Ramos (cell line): ENCODE measurements at regions not wholly inside any gene's neighbourhood (a gene's known extent, or its start where the extent isn't known, plus 50 kb on each side); places are given as distances from the start of the nearest gene placed in this dataset.
"Not testable (repeated sequence)": the region's sequence is repeated elsewhere in the genome, so short reads cannot be mapped to it uniquely, and the experiment has no call there.

ENCODE experiments used
- in situ Hi-C: fragments of 300-500 bp; cut with MboI; formaldehyde crosslinking; loops from one replicate; pipeline ENCODE4 v1.14.3; 2022; ENCODE audit warnings: low sequenced_read_pairs; ENCODE audit not compliant: unreplicated experiment

DNA sequence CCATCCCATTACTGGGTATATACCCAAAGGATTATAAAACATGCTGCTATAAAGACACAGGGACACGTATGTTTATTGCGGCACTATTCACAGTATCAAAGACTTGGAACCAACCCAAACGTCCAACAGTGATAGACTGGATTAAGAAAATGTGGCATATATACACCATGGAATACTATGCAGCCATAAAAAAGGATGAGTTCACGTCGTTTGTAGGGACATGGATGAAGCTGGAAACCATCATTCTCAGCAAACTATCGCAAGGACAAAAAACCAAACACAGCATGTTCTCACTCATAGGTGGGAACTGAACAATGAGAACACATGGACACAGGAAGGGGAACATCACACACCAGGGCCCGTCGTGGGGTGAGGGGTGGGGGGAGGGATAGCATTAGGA lies 106.1 kb downstream of the CHD1L start:
- in situ Hi-C loops = not testable (repeated sequence)

DNA sequence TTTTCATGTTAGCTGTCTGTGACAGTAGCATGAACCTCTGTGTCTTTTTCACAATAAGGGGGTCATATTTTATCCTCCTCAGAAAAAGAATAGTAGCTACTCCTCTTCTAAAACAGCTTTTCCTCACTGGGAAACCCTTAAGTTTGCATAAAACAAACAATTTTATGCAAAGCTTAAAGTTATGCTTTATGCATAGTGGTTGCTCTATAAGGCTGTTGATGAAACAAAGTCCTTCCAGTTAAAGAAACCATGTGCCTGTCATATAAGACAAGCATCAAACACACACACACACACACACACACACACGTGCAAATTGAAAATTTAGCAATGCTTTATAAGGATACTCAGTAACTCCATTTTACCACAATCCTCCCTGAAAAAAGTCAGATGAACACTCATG lies 107.0 kb downstream of the CHD1L start:
- in situ Hi-C loops = no loop called here

DNA sequence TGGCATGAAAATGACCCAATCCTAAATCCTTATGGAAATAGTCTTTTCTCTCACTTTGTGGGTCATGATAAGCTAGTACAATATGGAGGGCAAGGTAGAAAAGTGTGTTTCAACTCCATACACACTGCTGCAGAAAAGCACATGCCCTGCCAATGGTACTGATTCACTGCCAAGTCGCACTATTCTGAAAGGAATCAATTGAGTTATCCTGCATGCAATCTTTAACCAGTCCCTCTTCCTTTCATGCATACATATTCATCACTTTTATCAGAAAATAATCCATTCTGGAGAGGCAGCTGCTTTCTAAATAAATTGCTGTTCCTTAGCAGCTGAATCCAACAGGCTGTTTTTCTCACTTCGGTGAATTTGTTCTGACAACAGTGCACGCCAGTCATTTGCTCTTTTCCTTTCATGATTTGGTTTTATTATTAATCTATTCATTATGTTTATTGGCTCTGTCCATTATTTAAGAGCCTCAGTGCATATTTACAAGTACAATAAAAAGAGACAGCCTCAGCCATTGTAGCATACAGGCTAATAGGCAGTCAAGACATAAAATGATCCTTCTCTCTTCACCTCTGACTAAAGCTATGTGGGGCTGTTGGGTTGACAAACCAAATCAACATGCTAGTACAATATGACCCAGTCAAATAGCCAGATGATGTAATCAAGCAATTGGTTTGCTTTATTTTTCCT lies 108.8 kb downstream of the CHD1L start:
- in situ Hi-C loops = no loop called here

DNA sequence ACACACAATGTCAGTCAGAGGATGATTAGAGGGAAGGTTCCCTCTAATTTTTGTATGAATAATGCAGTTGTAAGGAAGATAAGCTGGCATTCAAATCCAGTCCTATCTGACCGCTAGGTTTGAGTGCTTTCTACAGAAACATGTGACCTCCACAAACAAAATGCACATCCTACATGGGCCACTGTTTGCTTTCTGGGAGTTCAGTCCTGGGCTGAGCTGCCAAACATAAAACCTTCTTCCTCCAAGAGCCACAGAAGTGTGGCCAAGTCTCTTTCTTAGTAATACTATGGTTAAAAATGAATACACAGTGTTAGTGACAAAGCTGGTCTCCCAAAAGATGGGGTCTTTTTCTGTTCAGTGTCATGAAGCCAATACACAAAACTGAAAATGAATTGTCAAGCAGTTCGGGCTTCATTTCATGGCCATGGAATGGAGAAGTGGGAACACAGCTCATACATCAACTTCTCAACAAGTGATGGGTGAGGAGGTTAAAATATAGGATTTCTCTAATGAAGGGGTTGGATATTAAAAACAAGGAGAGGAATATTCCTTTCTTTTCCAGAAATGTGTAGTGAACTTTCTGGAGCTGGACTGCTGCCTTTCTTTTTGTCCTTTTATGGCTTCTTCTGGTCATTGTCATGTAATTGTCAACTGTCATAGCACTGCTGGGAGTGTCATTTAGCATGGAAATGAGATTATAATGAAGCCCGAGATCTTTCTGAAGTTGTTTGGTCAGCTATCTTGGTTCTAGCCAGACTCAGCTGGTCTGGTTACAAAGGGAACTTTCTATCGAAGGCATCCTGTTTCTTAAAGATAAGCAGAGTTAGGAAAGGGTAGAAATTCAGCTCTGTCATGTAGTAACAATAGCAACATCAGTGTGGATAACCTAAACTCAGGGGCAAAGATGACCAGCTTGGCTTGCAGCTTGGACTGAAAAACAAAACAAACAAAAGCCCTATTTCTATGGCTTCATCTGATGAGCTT lies 135.1 kb downstream of the CHD1L start:
- in situ Hi-C loops = no loop called here

DNA sequence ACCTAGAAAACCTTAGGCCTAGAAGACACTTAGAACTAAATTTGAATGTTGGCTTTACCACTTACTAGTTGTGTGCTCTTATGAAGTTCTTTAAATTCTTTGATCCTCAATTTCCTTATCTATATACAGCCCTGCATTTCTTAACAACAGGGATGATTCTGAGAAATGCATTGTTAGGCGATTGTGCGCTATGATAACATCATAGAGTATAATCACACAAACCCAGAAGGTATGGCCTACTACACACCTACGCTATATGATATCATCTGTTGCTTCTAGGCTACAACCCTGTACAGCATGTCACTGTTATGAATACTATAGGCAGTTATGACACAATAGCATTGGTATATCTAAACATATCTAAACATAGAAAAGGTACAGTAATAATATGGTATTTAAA lies 137.4 kb downstream of the CHD1L start:
- in situ Hi-C loops = no loop called here

DNA sequence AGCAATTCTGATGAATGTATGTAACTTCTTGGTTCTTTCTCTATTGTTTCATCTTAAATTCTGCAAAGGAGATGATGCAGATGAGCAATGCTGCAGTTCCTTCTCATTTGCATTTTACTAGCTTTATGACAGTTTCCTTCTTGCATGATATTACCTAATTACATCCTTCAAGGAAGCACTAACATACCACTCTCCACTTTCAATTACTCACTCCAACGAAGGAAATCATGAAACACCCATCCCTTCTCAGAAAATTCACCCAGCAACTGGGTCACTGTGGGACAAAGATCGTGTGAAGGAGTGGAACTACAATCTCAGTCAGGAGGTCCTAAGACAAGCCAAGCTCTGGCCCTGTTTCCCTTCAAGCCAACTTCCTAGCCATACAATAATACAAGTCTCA lies 142.3 kb downstream of the CHD1L start:
- in situ Hi-C loops = no loop called here

DNA sequence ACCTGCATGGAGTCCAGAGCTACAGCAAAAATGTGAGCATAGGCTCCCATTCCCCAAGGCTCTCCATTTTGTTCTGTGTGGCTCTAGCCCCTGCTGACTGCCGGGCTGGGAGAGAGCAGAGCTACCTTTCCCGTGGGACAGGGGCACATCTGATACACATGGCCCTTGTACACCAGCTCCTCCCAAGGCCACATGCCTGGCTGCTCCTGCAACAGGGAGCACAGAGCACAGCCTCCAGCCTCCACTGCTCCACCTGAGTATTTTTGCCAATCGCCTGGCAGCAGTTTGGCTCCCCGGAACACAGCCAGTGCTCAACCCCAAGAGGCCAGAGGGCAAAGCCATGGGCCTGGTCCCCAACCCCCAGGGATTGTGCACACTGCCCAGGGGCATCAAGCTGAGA lies 146.5 kb downstream of the CHD1L start:
- in situ Hi-C loops = no loop called here

DNA sequence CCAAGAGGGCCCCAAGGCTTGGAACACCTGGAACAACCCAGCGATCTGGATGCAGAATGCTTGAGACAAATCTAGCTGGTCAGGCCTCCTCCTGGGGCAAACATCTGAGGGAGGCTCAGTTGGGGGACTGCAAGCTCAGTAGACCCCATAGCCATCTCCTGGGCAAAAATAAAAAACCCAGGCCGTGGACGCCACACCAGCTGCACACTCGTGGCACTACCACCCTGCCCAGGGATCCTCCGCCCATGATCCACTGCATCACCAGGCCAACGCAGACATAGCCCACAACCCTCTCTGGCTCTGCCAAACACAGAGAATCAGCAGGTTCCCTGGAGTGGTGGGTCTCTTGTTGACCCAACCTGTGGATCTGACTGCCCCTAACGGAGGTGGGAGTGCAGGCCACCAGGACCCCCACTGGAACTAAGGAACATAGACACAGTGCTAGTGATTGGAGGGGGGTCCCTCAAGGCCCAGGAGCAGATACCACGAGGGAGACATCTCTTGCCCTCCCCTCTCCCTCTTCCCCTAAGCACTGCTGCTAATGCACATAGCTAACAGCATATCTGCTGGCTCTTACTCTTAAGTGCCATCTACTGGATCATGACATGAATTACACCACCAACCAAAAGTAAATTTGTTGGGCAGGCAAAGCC lies 147.2 kb downstream of the CHD1L start:
- in situ Hi-C loops = no loop called here

DNA sequence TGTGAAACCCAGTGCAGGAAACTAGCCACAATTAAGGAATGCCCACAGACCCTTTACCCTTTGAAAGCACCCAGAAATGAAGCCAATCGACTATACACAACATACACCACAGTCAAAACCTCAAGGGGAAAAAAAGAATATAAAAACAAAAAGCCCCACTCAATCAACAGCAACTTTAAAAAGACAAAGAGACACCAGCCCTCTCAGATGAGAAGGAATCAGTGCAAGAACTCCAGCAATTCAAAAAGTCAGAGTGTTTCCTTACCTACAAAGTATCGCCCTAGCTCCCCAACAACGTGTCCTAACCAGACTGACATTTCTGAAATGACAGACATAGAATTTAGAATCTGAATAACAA lies 147.7 kb downstream of the CHD1L start:
- in situ Hi-C loops = no loop called here

DNA sequence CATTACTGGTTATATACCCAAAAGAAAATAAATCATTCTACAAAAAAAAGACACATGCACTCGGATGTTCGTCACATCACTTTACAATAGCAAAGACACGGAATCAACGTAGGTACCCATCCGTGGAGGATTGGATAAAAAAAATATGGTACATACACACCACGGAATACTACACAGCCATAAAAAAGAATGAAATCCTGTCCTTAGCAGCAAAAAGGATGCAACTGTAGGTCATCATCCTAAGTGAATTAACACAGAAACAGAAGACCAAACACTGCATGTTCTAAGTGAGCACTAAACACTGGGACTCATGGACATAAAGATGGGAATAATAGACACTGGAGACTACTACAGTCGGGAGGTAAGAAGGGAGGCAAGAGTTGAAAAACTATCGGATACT lies 148.6 kb downstream of the CHD1L start:
- in situ Hi-C loops = no loop called here

DNA sequence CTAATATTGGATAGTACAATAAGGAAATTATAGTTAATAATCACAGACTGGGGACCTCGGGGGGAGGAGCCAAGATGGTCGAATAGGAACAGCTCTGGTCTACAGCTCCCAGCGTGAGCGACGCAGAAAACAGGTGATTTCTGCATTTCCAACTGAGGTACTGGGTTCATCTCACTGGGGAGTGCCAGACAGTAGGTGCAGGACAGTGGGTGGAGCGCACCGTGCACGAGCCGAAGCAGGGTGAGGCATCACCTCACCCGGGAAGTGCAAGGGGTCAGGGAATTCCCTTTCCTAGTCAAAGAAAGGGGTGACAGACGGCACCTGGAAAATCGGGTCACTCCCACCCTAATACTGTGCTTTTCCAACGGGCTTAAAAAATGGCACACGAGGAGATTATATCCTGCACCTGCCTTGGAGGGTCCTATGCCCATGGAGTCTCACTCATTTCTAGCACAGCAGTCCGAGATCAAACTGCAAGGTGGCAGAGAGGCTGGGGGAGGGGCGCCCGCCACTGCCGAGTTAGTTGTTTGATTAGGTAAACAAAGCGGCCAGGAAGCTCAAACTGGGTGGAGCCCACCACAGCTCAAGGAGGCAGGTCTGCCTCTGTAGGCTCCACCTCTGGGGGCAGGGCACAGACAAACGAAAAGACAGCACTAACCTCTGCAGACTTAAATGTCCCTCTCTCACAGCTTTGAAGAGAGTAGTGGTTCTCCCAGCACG lies 138.8 kb upstream of the BCL9 start:
- in situ Hi-C loops = not testable (repeated sequence)

DNA sequence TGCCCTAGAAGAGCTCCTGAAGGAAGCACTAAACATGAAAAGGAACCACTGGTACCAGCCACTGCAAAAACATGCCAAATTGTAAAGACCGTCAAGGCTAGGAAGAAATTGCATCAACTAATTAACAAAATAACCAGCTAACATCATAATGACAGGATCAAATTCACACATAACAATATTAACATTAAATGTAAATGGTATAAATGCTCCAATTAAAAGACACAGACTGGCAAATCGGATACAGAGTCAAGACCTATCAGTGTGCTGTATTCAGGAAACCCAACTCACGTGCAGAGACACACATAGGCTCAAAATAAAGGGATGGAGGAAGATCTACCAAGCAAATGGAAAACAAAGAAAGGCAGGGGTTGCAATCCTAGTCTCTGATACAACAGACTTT lies 137.0 kb upstream of the BCL9 start:
- in situ Hi-C loops = not testable (repeated sequence)

DNA sequence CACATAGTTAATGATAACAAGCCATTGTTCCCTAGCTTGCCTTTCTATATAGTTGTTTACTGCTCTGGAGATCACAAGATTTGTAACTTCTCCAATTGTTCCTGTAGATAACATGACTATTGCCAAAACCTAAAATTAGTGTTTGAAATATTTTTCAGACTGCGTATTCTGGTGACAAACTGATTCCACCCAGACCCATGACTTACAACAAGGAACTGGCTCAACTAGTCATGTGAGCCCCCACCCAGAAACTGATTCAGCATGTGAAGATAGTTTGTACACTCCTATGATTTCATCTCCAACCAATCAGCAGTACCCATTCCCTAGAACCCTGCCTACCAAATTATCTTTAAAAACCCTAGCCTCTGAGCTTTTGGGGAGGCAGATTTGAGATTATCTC lies 131.4 kb upstream of the BCL9 start:
- in situ Hi-C loops = no loop called here

DNA sequence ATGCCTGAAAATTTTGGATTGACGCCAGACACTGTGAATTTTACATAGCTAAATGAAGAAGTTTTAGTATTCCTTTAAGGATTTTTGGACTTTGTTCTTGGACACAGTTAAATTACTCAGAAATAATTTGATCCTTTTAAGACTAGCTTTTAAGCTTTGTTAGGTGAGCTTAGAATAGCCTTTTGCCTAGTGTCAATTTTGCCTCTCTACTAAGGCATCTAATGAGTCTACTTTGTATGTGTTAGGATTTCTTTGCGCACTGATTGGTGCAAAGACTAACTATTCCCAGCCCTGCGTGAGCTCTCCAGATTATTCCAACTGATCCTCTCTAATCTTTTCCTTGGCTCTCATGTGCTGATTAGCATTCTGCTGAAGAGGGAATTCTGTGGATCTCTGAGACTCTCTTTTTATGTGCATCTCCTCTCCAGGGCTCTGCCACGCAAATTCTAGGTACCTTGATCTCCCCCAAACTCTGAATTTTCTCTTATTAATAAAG lies 128.1 kb upstream of the BCL9 start:
- in situ Hi-C loops = no loop called here

DNA sequence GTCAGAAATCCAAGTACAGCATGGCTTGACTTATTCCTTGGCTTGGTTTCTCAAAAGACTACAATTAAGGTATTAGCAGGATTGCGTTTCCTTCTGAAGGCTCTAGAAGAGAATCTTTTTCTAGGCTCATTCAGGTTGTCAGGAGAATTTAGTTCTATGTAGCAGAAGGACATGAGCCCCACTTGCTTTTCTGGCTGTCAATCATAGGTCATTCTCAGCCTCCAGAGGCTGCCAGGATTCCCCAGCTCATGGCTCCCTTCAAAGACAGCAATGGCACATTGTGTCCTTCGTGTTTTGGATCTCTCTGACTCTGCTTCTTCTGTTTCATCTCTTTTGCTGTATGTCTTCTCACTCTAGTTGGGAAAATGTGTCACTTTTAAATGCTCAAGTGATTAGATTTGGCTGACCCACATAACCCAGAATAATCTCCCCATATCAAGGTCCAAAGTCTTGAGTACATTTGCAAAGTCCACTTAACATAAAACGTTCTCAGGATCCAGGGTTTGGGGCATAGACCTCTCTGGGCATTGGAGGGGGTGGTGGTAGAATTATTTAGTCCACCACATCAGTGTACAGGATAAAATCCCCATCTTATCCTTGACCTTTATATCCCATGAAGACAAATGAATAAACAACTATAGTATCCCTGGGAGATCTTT lies 126.7 kb upstream of the BCL9 start:
- in situ Hi-C loops = no loop called here

DNA sequence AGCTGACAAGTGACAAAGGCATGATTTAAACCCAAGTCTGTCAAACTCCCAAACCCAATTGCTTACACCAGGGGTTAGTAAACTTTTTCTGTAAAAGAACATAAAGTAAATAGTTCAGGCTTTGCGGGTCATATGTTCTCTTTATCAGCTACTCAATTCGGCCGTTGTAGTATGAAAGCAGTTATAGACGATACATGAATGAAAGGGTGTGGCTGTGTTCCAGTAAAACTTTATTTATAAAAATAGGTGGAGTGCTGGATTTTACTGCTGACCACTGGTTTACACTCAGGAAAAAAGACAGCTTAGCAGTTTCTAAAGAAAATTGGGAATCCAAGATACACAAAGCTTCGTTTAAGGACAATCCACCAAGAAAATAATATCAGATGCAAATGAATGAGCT lies 124.3 kb upstream of the BCL9 start:
- in situ Hi-C loops = no loop called here

DNA sequence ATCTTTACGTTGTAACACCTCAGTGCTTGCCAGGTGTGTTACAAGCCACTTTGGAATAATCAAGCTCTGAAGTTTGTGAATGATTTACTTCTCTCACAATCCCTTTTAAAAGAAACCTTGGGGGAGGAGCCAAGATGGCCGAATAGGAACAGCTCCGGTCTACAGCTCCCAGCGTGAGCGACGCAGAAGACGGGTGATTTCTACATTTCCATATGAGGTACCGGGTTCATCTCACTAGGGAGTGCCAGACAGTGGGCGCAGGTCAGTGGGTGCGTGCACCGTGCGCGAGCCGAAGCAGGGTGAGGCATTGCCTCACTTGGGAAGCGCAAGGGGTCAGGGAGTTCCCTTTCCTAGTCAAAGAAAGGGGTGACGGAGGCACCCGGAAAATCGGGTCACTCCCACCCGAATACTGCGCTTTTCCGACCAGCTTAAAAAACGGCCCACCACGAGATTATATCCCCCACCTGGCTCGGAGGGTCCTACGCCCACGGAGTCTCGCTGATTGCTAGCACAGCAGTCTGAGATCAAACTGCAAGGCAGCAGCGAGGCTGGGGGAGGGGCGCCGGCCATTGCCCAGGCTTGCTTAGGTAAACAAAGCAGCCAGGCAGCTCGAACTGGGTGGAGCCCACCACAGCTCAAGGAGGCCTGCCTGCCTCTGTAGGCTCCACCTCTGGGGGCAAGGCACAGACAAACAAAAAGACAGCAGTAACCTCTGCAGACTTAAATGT lies 118.0 kb upstream of the BCL9 start:
- in situ Hi-C loops = not testable (repeated sequence)

DNA sequence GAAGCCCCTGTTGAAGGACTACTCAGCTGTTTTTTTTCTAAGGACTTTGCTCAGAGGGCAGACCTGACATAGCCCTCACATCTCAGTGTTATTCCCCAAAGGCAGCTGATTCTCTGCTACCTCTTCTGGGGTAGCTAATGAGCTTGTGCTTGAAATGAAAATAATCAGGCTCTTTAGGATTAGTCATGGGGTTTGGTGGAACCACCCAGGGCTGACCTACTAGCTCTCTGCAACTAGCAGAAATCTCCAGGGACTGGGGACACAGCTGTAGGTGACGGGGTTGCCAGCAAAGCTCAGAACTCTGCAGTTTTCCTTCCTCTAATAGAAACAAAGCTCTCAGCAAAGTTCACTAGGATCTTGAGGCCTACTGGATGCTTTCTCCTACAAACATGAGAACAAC lies 106.4 kb upstream of the BCL9 start:
- in situ Hi-C loops = no loop called here

DNA sequence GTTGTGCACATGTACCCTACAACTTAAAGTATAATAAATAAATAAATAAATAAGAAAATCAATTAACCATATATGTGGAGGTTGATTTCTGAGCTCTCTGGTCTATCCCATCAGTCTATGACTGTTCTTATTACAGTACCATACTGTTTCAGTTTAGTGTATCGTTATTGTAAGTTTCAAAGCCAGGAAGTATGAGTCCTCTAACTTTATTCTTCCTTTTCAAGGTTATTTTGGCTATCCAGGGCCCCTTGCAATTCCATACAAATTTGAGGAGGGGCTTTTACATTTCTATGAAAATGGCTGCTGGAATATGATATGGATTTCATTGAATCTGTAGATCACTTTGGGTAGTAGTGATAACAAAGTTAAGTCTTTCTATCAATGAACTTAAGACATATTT lies 96.9 kb upstream of the BCL9 start:
- in situ Hi-C loops = no loop called here
